ENCODE measurements at regions not wholly inside any gene's neighbourhood (a gene's known extent, or its start where the extent isn't known, plus 50 kb on each side); places are given as distances from the start of the nearest gene placed in this dataset.

DNA sequence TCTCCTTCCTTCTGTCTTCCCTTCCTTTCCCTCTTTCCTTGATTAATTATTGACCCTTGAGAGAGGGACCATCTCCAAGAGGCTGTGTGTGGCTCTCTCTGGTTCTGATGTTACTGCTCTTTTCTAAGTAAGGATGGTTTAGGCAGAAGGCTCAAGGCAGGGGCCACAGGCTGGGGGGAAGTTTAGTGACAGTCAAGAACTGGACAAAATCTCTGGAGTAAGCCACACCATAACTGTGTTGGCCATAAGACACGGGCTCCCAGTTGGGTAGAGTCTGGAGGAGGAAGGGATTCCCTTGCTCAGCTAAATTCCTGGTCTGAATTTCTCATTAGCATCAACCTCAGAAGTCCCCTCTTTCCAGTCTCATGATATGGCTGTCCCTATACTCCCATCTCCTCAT, 74.7 kb downstream of the BUD13 start:
- no peak for TF ChIP-seq TEAD4 (IDR thresholded peaks at IDR 0.05)
- no peak for TF ChIP-seq ZBTB7A (IDR thresholded peaks at IDR 0.05; ENCODE audit: low read depth)
- no peak for TF ChIP-seq YY1 (IDR thresholded peaks at IDR 0.05; ENCODE audit: low read depth)
- TF ChIP-seq, protein P1, sequence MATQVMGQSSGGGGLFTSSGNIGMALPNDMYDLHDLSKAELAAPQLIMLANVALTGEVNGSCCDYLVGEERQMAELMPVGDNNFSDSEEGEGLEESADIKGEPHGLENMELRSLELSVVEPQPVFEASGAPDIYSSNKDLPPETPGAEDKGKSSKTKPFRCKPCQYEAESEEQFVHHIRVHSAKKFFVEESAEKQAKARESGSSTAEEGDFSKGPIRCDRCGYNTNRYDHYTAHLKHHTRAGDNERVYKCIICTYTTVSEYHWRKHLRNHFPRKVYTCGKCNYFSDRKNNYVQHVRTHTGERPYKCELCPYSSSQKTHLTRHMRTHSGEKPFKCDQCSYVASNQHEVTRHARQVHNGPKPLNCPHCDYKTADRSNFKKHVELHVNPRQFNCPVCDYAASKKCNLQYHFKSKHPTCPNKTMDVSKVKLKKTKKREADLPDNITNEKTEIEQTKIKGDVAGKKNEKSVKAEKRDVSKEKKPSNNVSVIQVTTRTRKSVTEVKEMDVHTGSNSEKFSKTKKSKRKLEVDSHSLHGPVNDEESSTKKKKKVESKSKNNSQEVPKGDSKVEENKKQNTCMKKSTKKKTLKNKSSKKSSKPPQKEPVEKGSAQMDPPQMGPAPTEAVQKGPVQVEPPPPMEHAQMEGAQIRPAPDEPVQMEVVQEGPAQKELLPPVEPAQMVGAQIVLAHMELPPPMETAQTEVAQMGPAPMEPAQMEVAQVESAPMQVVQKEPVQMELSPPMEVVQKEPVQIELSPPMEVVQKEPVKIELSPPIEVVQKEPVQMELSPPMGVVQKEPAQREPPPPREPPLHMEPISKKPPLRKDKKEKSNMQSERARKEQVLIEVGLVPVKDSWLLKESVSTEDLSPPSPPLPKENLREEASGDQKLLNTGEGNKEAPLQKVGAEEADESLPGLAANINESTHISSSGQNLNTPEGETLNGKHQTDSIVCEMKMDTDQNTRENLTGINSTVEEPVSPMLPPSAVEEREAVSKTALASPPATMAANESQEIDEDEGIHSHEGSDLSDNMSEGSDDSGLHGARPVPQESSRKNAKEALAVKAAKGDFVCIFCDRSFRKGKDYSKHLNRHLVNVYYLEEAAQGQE (IDR thresholded peaks at IDR 0.05; ENCODE audit: low read depth): no peak
- TF ChIP-seq RAD21 (IDR thresholded peaks at IDR 0.05; ENCODE audit: low read depth): no peak
- TF ChIP-seq, protein P2, sequence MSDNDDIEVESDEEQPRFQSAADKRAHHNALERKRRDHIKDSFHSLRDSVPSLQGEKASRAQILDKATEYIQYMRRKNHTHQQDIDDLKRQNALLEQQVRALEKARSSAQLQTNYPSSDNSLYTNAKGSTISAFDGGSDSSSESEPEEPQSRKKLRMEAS (IDR thresholded peaks at IDR 0.05): no peak
- no peak for TF ChIP-seq CREB1 (IDR thresholded peaks at IDR 0.05; ENCODE audit: low read depth)
- TF ChIP-seq NFIC (IDR thresholded peaks at IDR 0.05): no peak
- no peak for TF ChIP-seq CEBPB (IDR thresholded peaks at IDR 0.05)
- no peak for TF ChIP-seq EP300 (IDR thresholded peaks at IDR 0.05; ENCODE audit: borderline replicate concordance)

Data from Ishikawa (cell line).